ENCODE measurements at regions not wholly inside any gene's neighbourhood (a gene's known extent, or its start where the extent isn't known, plus 50 kb on each side); places are given as distances from the start of the nearest gene placed in this dataset.

DNA sequence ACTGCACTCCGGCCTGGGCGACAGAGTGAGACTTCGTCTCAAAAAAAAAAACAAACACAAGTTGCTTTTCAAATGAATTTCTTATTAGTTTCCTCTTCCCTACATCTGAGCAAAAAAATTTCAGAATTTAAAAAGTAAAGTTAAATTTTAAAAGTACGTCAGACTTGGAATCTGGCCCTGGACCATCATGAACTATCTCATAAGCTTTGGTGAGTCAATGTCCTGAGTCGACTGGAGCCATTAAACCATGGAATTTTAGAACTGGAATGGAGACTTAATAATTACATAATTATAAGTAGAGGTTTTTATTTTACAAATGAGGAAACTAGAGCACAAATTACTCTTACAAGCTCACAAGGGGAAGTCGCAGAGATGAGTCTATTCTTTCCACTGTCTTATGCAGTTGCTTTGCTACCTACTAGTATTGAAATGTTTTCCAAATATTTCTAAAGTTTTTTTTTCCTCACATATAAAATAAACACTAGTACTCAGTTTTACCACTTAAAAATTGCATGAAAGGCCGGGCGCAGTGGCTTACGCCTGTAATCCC is 98.0 kb upstream of the ZNF608 start:
- H3K4me1 ChIP-seq, result peaks cover 0 to 6% (median 0%) of the 10 kb centered on the region in 12 donors
- TF ChIP-seq, protein P1, sequence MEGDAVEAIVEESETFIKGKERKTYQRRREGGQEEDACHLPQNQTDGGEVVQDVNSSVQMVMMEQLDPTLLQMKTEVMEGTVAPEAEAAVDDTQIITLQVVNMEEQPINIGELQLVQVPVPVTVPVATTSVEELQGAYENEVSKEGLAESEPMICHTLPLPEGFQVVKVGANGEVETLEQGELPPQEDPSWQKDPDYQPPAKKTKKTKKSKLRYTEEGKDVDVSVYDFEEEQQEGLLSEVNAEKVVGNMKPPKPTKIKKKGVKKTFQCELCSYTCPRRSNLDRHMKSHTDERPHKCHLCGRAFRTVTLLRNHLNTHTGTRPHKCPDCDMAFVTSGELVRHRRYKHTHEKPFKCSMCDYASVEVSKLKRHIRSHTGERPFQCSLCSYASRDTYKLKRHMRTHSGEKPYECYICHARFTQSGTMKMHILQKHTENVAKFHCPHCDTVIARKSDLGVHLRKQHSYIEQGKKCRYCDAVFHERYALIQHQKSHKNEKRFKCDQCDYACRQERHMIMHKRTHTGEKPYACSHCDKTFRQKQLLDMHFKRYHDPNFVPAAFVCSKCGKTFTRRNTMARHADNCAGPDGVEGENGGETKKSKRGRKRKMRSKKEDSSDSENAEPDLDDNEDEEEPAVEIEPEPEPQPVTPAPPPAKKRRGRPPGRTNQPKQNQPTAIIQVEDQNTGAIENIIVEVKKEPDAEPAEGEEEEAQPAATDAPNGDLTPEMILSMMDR (IDR thresholded peaks at IDR 0.05), result no peak
- no peak for TF ChIP-seq POLR2A (IDR thresholded peaks at IDR 0.05)
- H3K4me3 ChIP-seq, result no peak overlapping the region
- ATAC-seq (peak in 1 of 4 donors; percentile 46), DNase-seq (no peak)
- H3K9me3 ChIP-seq, result no peaks in the 10 kb centered on the region
- no peaks in the 10 kb centered on the region for H3K36me3 ChIP-seq
- WGBS, 4 donors, result 85 to 96% (median 92%) methylated on average over 9 of the region's 9 CpGs
- H3K27me3 ChIP-seq, result no peaks in the 10 kb centered on the region
- intact Hi-C loops (cut with DNase I), result no loop called here
- H3K27ac ChIP-seq, result no peak overlapping the region

DNA sequence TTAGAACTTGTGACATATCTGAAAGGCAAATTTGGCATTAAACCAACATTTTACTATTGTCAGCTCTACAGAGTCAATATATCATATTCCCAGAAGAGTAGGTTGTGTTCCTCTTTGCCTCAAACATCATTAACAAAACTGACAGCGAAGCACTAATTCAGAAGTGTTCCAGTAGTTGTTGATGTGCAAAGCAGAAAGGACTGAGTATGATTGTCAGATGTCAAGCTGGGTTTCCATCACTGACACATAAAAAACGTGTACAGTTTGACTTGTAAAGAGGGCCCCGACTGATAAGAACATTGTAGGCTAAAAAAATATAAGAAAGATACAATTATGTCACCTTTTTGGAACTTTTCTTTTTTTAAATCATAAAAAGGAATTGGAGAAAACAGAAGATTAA is 101.5 kb upstream of the ZNF608 start:
- 83 to 89% (median 84%) methylated on average over 3 of the region's 3 CpGs for WGBS, 4 donors
- TF ChIP-seq, protein P1 (IDR thresholded peaks at IDR 0.05), result no peak
- no peak for TF ChIP-seq POLR2A (IDR thresholded peaks at IDR 0.05)
- H3K36me3 ChIP-seq, result no peaks in the 10 kb centered on the region

DNA sequence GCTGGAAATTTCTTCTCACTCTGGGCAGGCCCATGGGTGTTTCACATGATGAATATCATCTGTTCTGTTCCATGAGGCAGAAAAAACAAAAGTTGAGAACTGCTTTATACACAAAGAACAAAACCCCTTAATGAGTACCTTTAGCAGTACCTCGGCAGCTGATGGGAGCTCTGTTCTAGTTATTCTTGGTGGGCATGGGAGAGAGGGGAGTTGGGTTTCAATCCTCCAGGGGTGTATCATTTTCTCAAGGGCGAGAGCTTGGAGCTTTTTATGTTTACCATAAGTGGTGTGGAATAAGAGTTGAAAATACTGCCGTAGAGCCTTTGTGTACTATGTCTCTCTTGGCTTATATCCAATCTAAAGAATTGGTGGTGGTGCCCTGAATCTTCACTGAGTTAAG is 103.3 kb upstream of the ZNF608 start:
- no peaks in the 10 kb centered on the region for H3K36me3 ChIP-seq
- H3K27ac ChIP-seq, result no peak overlapping the region
- intact Hi-C loops (cut with DNase I), result no loop called here
- DNase-seq (no peak), ATAC-seq (no peak)
- no peaks in the 10 kb centered on the region for H3K27me3 ChIP-seq
- no peaks in the 10 kb centered on the region for H3K4me1 ChIP-seq
- no peak for TF ChIP-seq POLR2A (IDR thresholded peaks at IDR 0.05)
- TF ChIP-seq, protein P1 (IDR thresholded peaks at IDR 0.05), result no peak
- H3K4me3 ChIP-seq, result no peak overlapping the region
- WGBS, 4 donors, result 82 to 88% (median 86%) methylated on average over 3 of the region's 3 CpGs
- H3K9me3 ChIP-seq, result no peaks in the 10 kb centered on the region

More for the DNA sequence above, 101.5 kb upstream of the ZNF608 start:
- Histone ChIP-seq H3K9me3 (no peaks in the 10 kb centered on the region), H3K4me3 (no peak overlapping the region), H3K27ac (no peak overlapping the region), H3K4me1 (no peaks in the 10 kb centered on the region), H3K27me3 (no peaks in the 10 kb centered on the region)
- DNase-seq (no peak), ATAC-seq (no peak)
- intact Hi-C loops (cut with DNase I), result no loop called here

DNA sequence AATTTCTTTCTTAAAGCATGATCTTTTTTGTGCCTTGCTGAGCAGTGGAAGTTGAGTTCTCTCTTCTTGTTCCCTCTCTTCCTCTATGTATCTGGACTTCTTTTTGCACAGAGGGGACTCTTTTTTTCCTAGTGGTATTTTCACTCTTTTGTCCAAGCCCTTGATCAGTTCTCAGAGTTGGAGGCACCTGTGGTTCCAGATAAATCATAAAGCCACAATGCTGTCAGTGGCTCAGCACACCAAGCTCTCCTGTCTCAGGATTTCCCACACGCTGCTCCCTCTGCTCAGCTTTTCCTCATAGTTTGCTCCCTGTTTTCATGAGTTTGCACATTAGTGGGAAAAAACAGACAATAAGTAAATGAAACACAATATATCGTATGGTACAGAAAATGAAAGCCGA is 110.3 kb upstream of the ZNF608 start:
- no peaks in the 10 kb centered on the region for H3K9me3 ChIP-seq
- 85 to 99% (median 95%) methylated on average over 3 of the region's 3 CpGs for WGBS, 4 donors
- H3K4me3 ChIP-seq, result no peak overlapping the region
- no peak for ATAC-seq
- no peak for TF ChIP-seq POLR2A (IDR thresholded peaks at IDR 0.05)
- TF ChIP-seq, protein P1 (IDR thresholded peaks at IDR 0.05), result no peak
- no peaks in the 10 kb centered on the region for H3K36me3 ChIP-seq
- intact Hi-C loops (cut with DNase I), result no loop called here
- no peak overlapping the region for H3K27ac ChIP-seq
- H3K27me3 ChIP-seq, result no peaks in the 10 kb centered on the region
- H3K4me1 ChIP-seq, result peaks cover 0 to 16% (median 0%) of the 10 kb centered on the region in 12 donors
- DNase-seq, result no peak
